ENCODE measurements at regions not wholly inside any gene's neighbourhood (a gene's known extent, or its start where the extent isn't known, plus 50 kb on each side); places are given as distances from the start of the nearest gene placed in this dataset.
A peak's percentile ranks its signal among the peaks of the same experiment; 100 is the strongest.
"Not testable (repeated sequence)": the region's sequence is repeated elsewhere in the genome, so short reads cannot be mapped to it uniquely, and the experiment has no call there.

- no peak overlapping the region for H3K4me3 ChIP-seq (ENCODE audit: low read depth, low read length)
- H3K27me3 ChIP-seq (ENCODE audit: control insufficient read depth, insufficient read depth, low read length): no peaks in the 10 kb centered on the region
- DNase-seq (ENCODE audit: low read depth): no peak
- H3K36me3 ChIP-seq (ENCODE audit: control insufficient read depth, insufficient read depth, low read length): no peaks in the 10 kb centered on the region
- TF ChIP-seq CTCF (IDR thresholded peaks at IDR 0.05; ENCODE audit: insufficient read depth, low read length, poor library complexity, severe bottlenecking): no peak
Measured at GRCh38 chr12:88855301-88855700, 275.0 kb upstream of the KITLG start.

- H3K27me3 ChIP-seq (ENCODE audit: control insufficient read depth, insufficient read depth, low read length): no peaks in the 10 kb centered on the region
- no peaks in the 10 kb centered on the region for H3K36me3 ChIP-seq (ENCODE audit: control insufficient read depth, insufficient read depth, low read length)
- peak; percentile 77 for DNase-seq (ENCODE audit: low read depth)
- TF ChIP-seq CTCF (IDR thresholded peaks at IDR 0.05; ENCODE audit: insufficient read depth, low read length, poor library complexity, severe bottlenecking): no peak
- no peak overlapping the region for H3K4me3 ChIP-seq (ENCODE audit: low read depth, low read length)
Measured at GRCh38 chr12:88854260-88854659, 274.0 kb upstream of the KITLG start.

GRCh38 chr12:88847246-88847645, 267.0 kb upstream of the KITLG start:
- not testable (repeated sequence) for H3K27me3 ChIP-seq (ENCODE audit: control insufficient read depth, insufficient read depth, low read length); H3K36me3 ChIP-seq (ENCODE audit: control insufficient read depth, insufficient read depth, low read length); DNase-seq (ENCODE audit: low read depth); H3K4me3 ChIP-seq (ENCODE audit: low read depth, low read length)

DNA sequence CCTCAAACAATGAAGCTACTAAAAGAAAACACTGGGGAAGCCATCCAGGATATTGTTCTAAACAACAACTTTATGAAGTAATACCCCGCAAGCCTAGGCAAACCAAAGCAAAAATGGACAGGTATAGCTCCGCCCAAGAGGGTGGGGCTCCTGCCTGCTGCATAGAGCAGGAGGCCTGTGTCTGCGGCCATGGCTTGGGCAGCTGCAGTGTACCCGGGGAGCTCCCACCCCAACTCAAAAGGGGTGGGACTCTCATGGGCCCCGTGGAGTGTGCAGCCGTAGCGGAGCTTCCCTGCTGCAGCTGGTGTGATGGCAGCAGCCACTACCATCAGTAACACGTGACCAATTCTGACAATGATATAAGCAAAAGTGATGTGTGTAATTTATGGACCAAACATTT, 264.2 kb upstream of the KITLG start:
- H3K4me3 ChIP-seq (ENCODE audit: low read depth, low read length): no peak overlapping the region
- no peak for DNase-seq (ENCODE audit: low read depth)
- TF ChIP-seq CTCF (IDR thresholded peaks at IDR 0.05; ENCODE audit: insufficient read depth, low read length, poor library complexity, severe bottlenecking): no peak

DNA sequence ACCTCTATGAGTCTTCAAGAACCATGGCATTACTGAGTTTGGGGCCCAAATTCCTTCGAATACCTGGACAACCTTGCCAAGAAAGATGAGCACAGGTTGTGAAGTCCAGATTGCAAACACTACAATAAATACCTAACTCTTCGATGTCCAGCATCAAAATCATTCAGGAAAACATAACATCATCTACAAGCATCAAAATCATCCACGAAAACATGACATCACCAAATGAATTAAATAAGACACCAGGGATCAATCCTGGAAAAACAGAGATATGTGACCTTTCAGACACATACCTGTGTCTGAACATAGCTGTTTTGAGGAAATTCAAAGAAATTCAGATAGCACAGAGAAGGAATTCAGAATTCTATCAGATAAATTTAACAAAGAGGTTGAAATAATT, 262.0 kb upstream of the KITLG start:
- TF ChIP-seq CTCF (IDR thresholded peaks at IDR 0.05; ENCODE audit: insufficient read depth, low read length, poor library complexity, severe bottlenecking): no peak
- no peak for DNase-seq (ENCODE audit: low read depth)
- H3K36me3 ChIP-seq (ENCODE audit: control insufficient read depth, insufficient read depth, low read length): no peaks in the 10 kb centered on the region

More for the DNA sequence above, 264.2 kb upstream of the KITLG start:
- H3K27me3 ChIP-seq (ENCODE audit: control insufficient read depth, insufficient read depth, low read length): no peaks in the 10 kb centered on the region
- no peaks in the 10 kb centered on the region for H3K36me3 ChIP-seq (ENCODE audit: control insufficient read depth, insufficient read depth, low read length)

DNA sequence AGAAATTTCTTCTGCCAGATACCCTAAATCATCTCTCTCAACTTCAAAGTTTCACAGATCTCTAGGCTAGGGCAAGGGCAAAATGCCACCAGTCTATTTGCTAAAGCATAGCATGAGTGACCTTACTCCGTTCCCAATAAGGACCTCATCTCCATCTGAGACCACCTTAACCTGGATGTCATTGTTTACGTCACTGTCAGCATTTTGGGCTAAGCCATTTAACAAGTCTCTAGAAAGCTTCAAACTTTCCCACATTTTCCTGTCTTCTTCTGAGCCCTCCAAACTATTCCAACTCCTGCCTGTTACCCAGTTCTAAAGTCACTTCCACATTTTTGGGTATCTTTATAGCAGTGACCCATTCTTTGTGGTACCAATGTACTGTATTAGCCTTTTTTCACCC, 259.2 kb upstream of the KITLG start:
- TF ChIP-seq CTCF (IDR thresholded peaks at IDR 0.05; ENCODE audit: insufficient read depth, low read length, poor library complexity, severe bottlenecking): no peak
- Histone ChIP-seq H3K4me3 (ENCODE audit: low read depth, low read length) (no peak overlapping the region), H3K27me3 (ENCODE audit: control insufficient read depth, insufficient read depth, low read length) (no peaks in the 10 kb centered on the region), H3K36me3 (ENCODE audit: control insufficient read depth, insufficient read depth, low read length) (no peaks in the 10 kb centered on the region)
- DNase-seq (ENCODE audit: low read depth): no peak

More for the DNA sequence above, 262.0 kb upstream of the KITLG start:
- Histone ChIP-seq H3K4me3 (ENCODE audit: low read depth, low read length) (no peak overlapping the region), H3K27me3 (ENCODE audit: control insufficient read depth, insufficient read depth, low read length) (no peaks in the 10 kb centered on the region)

All from kidney epithelial cell (primary cell).